ENCODE measurements at regions not wholly inside any gene's neighbourhood (a gene's known extent, or its start where the extent isn't known, plus 50 kb on each side); places are given as distances from the start of the nearest gene placed in this dataset.
A peak's percentile ranks its signal among the peaks of the same experiment; 100 is the strongest.

DNA sequence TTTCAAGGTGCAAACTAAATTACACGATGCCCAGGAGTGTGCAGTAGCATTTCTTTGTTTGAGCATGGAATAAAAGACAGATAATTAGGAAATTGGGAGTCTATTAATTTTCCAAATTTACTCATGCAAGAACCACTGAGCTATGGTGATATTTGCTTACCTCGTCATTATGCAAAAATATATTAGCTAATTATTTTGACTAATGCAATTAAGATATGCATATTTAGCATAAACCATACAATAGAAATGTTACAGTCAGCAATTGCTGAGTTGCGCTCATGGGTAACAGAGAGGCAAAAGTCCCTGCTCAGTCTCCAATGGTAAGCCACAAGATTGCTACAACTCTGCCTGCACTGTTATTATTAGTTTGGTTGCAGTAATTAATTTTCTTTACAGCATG, 342.0 kb downstream of the TXNL1 start:
- no peaks in the 10 kb centered on the region for H3K9me3 ChIP-seq
- no peak overlapping the region for H3K4me2 ChIP-seq
- CTCF ChIA-PET, result interaction anchor here (1.6 kb wide), 1 partner anchor 8 kb away, joined by 4 read pairs; no protein-coding TSS in a partner anchor
- TF ChIP-seq MAFK (IDR thresholded peaks at IDR 0.05; ENCODE audit: partially characterized antibody) (peak; percentile 82), RFX5 (IDR thresholded peaks at IDR 0.05) (no peak)
- POLR2A ChIA-PET, result no interaction called here
- peaks cover 14% of the 10 kb centered on the region for H3K4me1 ChIP-seq
- 67% methylated on average over 3 of the region's 3 CpGs for WGBS (ENCODE audit: missing lambda C conversion rate)
- DNase-seq (ENCODE audit: low read depth in 1 of 2, low spot score in 1 of 2) (no peak), ATAC-seq (no peak), FAIRE-seq (no peak)
- H3K27ac ChIP-seq, result no peak overlapping the region
- no peak overlapping the region for H3K4me3 ChIP-seq

DNA sequence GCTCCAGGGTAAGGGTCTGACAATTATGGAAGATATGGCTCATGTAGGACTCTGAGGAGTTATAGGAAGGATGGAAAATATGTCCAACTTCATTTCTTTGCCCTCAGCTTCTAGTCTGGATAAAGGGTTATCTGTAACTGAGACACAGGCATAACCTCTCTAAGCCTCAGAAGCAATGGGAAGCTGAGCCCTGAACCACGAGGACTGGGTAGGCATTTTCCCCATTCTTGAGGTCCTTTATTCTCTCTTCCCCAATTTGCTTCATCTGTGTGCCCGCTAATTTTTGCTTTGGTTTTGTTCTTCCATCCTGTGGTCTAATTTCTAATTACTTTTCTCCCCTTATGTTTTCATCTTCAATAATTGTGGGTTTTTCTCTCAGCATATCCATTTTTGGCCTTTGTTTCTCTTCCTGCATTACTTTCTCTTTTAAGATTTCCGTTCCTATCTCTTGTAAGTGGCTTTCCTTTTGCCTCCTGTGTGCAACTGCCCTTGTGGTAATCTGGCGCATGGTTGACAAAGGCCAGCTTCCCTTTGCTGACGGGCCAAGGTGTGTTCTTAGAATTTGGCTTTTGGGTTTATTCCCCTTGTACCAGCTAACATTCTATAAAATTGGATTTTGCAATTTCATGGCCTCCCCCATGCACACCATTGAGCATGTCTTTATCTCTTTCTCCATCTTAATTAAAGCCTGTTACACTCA, 343.8 kb downstream of the TXNL1 start:
- no peak overlapping the region for H3K27ac ChIP-seq
- TF ChIP-seq EP300 (IDR thresholded peaks at IDR 0.05) (no peak), JUN (IDR thresholded peaks at IDR 0.05) (no peak), MAZ (IDR thresholded peaks at IDR 0.05; ENCODE audit: borderline replicate concordance, low read depth, low read length) (no peak), HOXA7 (CRISPR knock-in tag; IDR thresholded peaks at IDR 0.05) (no peak), FOSL2 (IDR thresholded peaks at IDR 0.05) (no peak), FOSL2 (CRISPR knock-in tag; IDR thresholded peaks at IDR 0.05) (no peak), KDM1A (IDR thresholded peaks at IDR 0.05; ENCODE audit: low read depth) (no peak), CHD2 (IDR thresholded peaks at IDR 0.05; ENCODE audit: low read length, partially characterized antibody) (no peak), HEYL (CRISPR knock-in tag; IDR thresholded peaks at IDR 0.05) (no peak), RARB (CRISPR knock-in tag; IDR thresholded peaks at IDR 0.05) (no peak), JUNB (IDR thresholded peaks at IDR 0.05) (no peak), ZSCAN20 (CRISPR knock-in tag; IDR thresholded peaks at IDR 0.05) (no peak)
- TF ChIP-seq, protein P1, sequence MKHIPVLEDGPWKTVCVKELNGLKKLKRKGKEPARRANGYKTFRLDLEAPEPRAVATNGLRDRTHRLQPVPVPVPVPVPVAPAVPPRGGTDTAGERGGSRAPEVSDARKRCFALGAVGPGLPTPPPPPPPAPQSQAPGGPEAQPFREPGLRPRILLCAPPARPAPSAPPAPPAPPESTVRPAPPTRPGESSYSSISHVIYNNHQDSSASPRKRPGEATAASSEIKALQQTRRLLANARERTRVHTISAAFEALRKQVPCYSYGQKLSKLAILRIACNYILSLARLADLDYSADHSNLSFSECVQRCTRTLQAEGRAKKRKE (CRISPR knock-in tag; IDR thresholded peaks at IDR 0.05; ENCODE audit: low read depth), result no peak
- TF ChIP-seq, protein P2, sequence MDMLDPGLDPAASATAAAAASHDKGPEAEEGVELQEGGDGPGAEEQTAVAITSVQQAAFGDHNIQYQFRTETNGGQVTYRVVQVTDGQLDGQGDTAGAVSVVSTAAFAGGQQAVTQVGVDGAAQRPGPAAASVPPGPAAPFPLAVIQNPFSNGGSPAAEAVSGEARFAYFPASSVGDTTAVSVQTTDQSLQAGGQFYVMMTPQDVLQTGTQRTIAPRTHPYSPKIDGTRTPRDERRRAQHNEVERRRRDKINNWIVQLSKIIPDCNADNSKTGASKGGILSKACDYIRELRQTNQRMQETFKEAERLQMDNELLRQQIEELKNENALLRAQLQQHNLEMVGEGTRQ (IDR thresholded peaks at IDR 0.05), result no peak
- no peaks in the 10 kb centered on the region for H3K9me3 ChIP-seq
- no peak overlapping the region for H3K4me2 ChIP-seq
- WGBS (ENCODE audit: missing lambda C conversion rate), result 77% methylated on average over 5 of the region's 5 CpGs
- CTCF ChIA-PET, result interaction anchor here (1.5 kb wide), 1 partner anchor 17 kb away, joined by 4 read pairs; no protein-coding TSS in a partner anchor
- no peak overlapping the region for H3K4me3 ChIP-seq
- FAIRE-seq (no peak), ATAC-seq (no peak), DNase-seq (ENCODE audit: low read depth in 1 of 2, low spot score in 1 of 2) (no peak)
- POLR2A ChIA-PET, result no interaction called here
- peaks cover 13% of the 10 kb centered on the region for H3K4me1 ChIP-seq

DNA sequence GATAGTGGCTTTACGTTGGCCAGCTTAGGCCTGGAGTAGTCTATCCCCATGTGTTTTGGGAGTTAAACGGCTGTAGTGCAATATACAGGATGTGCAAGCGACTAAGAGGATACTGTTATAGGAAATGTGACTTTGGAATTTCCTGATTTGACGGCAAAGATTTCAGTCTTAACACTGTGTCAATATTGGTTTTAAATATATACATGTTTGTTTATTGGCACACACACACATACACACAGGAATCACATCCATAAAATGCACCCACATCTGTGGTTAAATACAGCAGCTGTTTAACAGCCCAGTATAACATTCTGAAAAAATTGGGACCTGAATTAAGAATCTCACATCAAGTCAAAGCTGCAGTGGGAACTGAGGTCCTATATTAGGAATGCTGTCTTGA, 347.1 kb downstream of the TXNL1 start:
- H3K27ac ChIP-seq, result no peak overlapping the region
- 29% methylated on average over 4 of the region's 4 CpGs for WGBS (ENCODE audit: missing lambda C conversion rate)
- FAIRE-seq, result no peak
- no peak for DNase-seq (ENCODE audit: low read depth in 1 of 2, low spot score in 1 of 2)
- POLR2A ChIA-PET, result no interaction called here
- no peak overlapping the region for H3K4me3 ChIP-seq
- TF ChIP-seq, protein P3, sequence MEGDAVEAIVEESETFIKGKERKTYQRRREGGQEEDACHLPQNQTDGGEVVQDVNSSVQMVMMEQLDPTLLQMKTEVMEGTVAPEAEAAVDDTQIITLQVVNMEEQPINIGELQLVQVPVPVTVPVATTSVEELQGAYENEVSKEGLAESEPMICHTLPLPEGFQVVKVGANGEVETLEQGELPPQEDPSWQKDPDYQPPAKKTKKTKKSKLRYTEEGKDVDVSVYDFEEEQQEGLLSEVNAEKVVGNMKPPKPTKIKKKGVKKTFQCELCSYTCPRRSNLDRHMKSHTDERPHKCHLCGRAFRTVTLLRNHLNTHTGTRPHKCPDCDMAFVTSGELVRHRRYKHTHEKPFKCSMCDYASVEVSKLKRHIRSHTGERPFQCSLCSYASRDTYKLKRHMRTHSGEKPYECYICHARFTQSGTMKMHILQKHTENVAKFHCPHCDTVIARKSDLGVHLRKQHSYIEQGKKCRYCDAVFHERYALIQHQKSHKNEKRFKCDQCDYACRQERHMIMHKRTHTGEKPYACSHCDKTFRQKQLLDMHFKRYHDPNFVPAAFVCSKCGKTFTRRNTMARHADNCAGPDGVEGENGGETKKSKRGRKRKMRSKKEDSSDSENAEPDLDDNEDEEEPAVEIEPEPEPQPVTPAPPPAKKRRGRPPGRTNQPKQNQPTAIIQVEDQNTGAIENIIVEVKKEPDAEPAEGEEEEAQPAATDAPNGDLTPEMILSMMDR (IDR thresholded peaks at IDR 0.05), result no peak
- TF ChIP-seq HOXA7 (CRISPR knock-in tag; IDR thresholded peaks at IDR 0.05), result no peak
- TF ChIP-seq, protein P1 (CRISPR knock-in tag; IDR thresholded peaks at IDR 0.05; ENCODE audit: low read depth), result no peak
- ATAC-seq, result no peak
- CTCF ChIA-PET, result interaction anchor here (1.3 kb wide), 1 partner anchor 139 kb away, joined by 3 read pairs; no protein-coding TSS in a partner anchor
- H3K9me3 ChIP-seq, result no peaks in the 10 kb centered on the region
- no peak overlapping the region for H3K4me2 ChIP-seq
- no peaks in the 10 kb centered on the region for H3K4me1 ChIP-seq
